C4-2B (cell line): ENCODE measurements at regions not wholly inside any gene's neighbourhood (a gene's known extent, or its start where the extent isn't known, plus 50 kb on each side); places are given as distances from the start of the nearest gene placed in this dataset.

ENCODE experiments used
- ZFX ChIP-seq: fragments of 450-650 bp; IDR thresholded peaks from 2 replicates; pipeline ENCODE4 v1.6.1; 2017
- TF ChIP-seq, protein P1 (sequence below): fragments of 450-650 bp; conservative IDR thresholded peaks from 2 replicates; pipeline ENCODE4 v1.5.1; 2017; ENCODE audit warnings: mild to moderate bottlenecking

DNA sequence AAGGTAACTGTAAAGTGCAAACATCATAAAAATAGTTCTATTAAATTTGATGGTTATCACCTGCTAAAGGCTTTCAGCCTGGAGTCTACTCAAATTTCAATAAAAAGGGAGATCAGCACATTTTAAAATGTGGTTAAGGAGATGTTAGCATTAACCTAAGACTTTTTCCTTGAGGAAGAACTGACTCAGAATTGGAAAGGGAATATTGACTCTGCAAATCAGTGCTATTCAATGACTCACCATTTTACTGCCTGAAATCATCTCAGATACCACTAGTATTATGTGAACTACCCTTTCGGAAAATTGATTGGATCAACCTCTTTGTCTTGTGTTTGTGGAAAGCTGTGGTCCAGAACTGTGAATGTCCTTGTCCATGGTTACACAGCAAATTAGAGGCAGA lies 113.3 kb downstream of the ADRB2 start:
- TF ChIP-seq, protein P1, sequence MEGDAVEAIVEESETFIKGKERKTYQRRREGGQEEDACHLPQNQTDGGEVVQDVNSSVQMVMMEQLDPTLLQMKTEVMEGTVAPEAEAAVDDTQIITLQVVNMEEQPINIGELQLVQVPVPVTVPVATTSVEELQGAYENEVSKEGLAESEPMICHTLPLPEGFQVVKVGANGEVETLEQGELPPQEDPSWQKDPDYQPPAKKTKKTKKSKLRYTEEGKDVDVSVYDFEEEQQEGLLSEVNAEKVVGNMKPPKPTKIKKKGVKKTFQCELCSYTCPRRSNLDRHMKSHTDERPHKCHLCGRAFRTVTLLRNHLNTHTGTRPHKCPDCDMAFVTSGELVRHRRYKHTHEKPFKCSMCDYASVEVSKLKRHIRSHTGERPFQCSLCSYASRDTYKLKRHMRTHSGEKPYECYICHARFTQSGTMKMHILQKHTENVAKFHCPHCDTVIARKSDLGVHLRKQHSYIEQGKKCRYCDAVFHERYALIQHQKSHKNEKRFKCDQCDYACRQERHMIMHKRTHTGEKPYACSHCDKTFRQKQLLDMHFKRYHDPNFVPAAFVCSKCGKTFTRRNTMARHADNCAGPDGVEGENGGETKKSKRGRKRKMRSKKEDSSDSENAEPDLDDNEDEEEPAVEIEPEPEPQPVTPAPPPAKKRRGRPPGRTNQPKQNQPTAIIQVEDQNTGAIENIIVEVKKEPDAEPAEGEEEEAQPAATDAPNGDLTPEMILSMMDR: no peak
- TF ChIP-seq ZFX: no peak
